MM.1S (cell line): ENCODE measurements at regions not wholly inside any gene's neighbourhood (a gene's known extent, or its start where the extent isn't known, plus 50 kb on each side); places are given as distances from the start of the nearest gene placed in this dataset.

ENCODE experiments used
- DNase-seq: peaks from one replicate; pipeline ENCODE4 v3.0.0-alpha.2; 2015
- H2AFZ ChIP-seq: fragments of 300-600 bp; sonication (generic); 2 replicates; pipeline ENCODE4 v1.6.0; 2016; ENCODE audit warnings: antibody characterized with exemption, low read length
- H3F3A ChIP-seq: fragments of 300-600 bp; sonication (generic); 2 replicates; pipeline ENCODE4 v1.6.1; 2016; ENCODE audit warnings: mild to moderate bottlenecking, antibody characterized with exemption, low read length, moderate library complexity, mixed read lengths; ENCODE audit not compliant: insufficient read depth
- H3K27ac ChIP-seq: fragments of 300-600 bp; sonication (generic); 2 replicates; pipeline ENCODE4 v1.5.1; 2016; ENCODE audit warnings: mild to moderate bottlenecking, low read length
- H3K27me3 ChIP-seq: fragments of 300-600 bp; sonication (generic); replicated peaks from 2 replicates; pipeline ENCODE4 v1.6.0; 2016; ENCODE audit warnings: low read length; ENCODE audit not compliant: insufficient read depth
- H3K36me3 ChIP-seq: fragments of 300-600 bp; sonication (generic); replicated peaks from 2 replicates; pipeline ENCODE4 v1.6.1; 2016; ENCODE audit warnings: mild to moderate bottlenecking, low read length, mixed read lengths; ENCODE audit not compliant: insufficient read depth
- H3K4me1 ChIP-seq: fragments of 300-600 bp; sonication (generic); 2 replicates; pipeline ENCODE4 v1.6.1; 2016; ENCODE audit warnings: low read length, mixed read lengths
- H3K4me2 ChIP-seq: fragments of 300-600 bp; sonication (generic); 2 replicates; pipeline ENCODE4 v1.6.0; 2016; ENCODE audit warnings: low read depth, low read length
- H3K4me3 ChIP-seq: fragments of 300-600 bp; sonication (generic); 2 replicates; pipeline ENCODE4 v1.5.1; 2016; ENCODE audit warnings: low read length, mixed read lengths
- H3K79me2 ChIP-seq: fragments of 300-600 bp; sonication (generic); 2 replicates; pipeline ENCODE4 v1.6.1; 2016; ENCODE audit warnings: mixed run types, low read length, mixed read lengths
- H3K9ac ChIP-seq: fragments of 300-600 bp; sonication (generic); 2 replicates; pipeline ENCODE4 v1.6.1; 2016; ENCODE audit warnings: low read length, mixed read lengths
- H3K9me2 ChIP-seq: fragments of 300-600 bp; sonication (generic); replicated peaks from 2 replicates; pipeline ENCODE4 v1.6.1; 2016; ENCODE audit warnings: mild to moderate bottlenecking, low read length, mixed read lengths; ENCODE audit not compliant: insufficient read depth
- H3K9me3 ChIP-seq: fragments of 300-600 bp; sonication (generic); replicated peaks from 2 replicates; pipeline ENCODE4 v1.6.1; 2016; ENCODE audit warnings: mild to moderate bottlenecking, low read length, mixed read lengths; ENCODE audit not compliant: insufficient read depth
- H4K20me1 ChIP-seq: fragments of 300-600 bp; sonication (generic); 2 replicates; pipeline ENCODE4 v1.6.1; 2016; ENCODE audit warnings: mild to moderate bottlenecking, low read length, moderate library complexity, mixed read lengths; ENCODE audit not compliant: insufficient read depth
- CTCF ChIP-seq: fragments of 300-600 bp; sonication (generic); IDR thresholded peaks from 2 replicates; pipeline ENCODE4 v1.5.1; 2016; ENCODE audit warnings: antibody characterized with exemption, low read length, mixed read lengths
- EZH2 ChIP-seq: fragments of 300-600 bp; sonication (generic); optimal IDR thresholded peaks from 2 replicates; pipeline ENCODE3; 2017; ENCODE audit warnings: low read depth, mild to moderate bottlenecking, antibody characterized with exemption, low read length, mixed read lengths
- EZH2phosphoT487 ChIP-seq: fragments of 300-600 bp; sonication (generic); IDR thresholded peaks from 2 replicates; pipeline ENCODE4 v1.6.1; 2018; ENCODE audit warnings: antibody characterized with exemption, low read length

- H3K27ac ChIP-seq: no peak overlapping the region
- no peak overlapping the region for H3K4me2 ChIP-seq
- no peak for DNase-seq
These were observed 172.9 kb upstream of the PRICKLE1 start for GRCh38 chr12:42762395-42762925.

GRCh38 chr12:42761601-42762350 is 172.2 kb upstream of the PRICKLE1 start:
- H3K27ac ChIP-seq: no peak overlapping the region
- no peaks in the 10 kb centered on the region for H3K4me1 ChIP-seq
- no peaks in the 10 kb centered on the region for H3K27me3 ChIP-seq
- no peak for TF ChIP-seq CTCF
- no peak for TF ChIP-seq EZH2
- no peak for TF ChIP-seq EZH2phosphoT487
- no peak for DNase-seq
- no peaks in the 10 kb centered on the region for H3K9me3 ChIP-seq
- no peak overlapping the region for H3K9ac ChIP-seq
- H3F3A ChIP-seq: no peaks in the 10 kb centered on the region
- no peaks in the 10 kb centered on the region for H3K9me2 ChIP-seq
- no peak overlapping the region for H3K4me2 ChIP-seq
- H3K79me2 ChIP-seq: no peaks in the 10 kb centered on the region
- H4K20me1 ChIP-seq: no peaks in the 10 kb centered on the region
- no peaks in the 10 kb centered on the region for H3K36me3 ChIP-seq
- H2AFZ ChIP-seq: no peak overlapping the region
- H3K4me3 ChIP-seq: no peak overlapping the region

More at GRCh38 chr12:42762395-42762925, 172.9 kb upstream of the PRICKLE1 start:
- no peaks in the 10 kb centered on the region for H3K9me2 ChIP-seq
- no peak overlapping the region for H3K9ac ChIP-seq
- H2AFZ ChIP-seq: no peak overlapping the region
- H3K4me1 ChIP-seq: no peaks in the 10 kb centered on the region
- TF ChIP-seq EZH2 (no peak), CTCF (no peak), EZH2phosphoT487 (no peak)
- no peaks in the 10 kb centered on the region for H3K9me3 ChIP-seq
- H3K4me3 ChIP-seq: no peak overlapping the region
- H3K79me2 ChIP-seq: no peaks in the 10 kb centered on the region
- no peaks in the 10 kb centered on the region for H3K36me3 ChIP-seq
- no peaks in the 10 kb centered on the region for H3F3A ChIP-seq
- no peaks in the 10 kb centered on the region for H4K20me1 ChIP-seq
- H3K27me3 ChIP-seq: no peaks in the 10 kb centered on the region

- Histone ChIP-seq H3K9me2 (no peaks in the 10 kb centered on the region), H3K27ac (no peak overlapping the region), H4K20me1 (no peaks in the 10 kb centered on the region), H3K36me3 (no peaks in the 10 kb centered on the region), H3K9ac (no peak overlapping the region), H3K4me3 (no peak overlapping the region), H3K4me1 (no peaks in the 10 kb centered on the region), H2AFZ (no peak overlapping the region), H3F3A (no peaks in the 10 kb centered on the region), H3K79me2 (no peaks in the 10 kb centered on the region), H3K27me3 (no peaks in the 10 kb centered on the region), H3K9me3 (no peaks in the 10 kb centered on the region), H3K4me2 (no peak overlapping the region)
- TF ChIP-seq EZH2phosphoT487 (no peak), EZH2 (no peak)
- DNase-seq: no peak
These were observed 171.5 kb upstream of the PRICKLE1 start for GRCh38 chr12:42761086-42761485.

- Histone ChIP-seq H3K9ac (no peak overlapping the region), H3F3A (no peaks in the 10 kb centered on the region), H3K4me3 (no peak overlapping the region), H2AFZ (no peak overlapping the region), H3K27ac (no peak overlapping the region), H3K27me3 (no peaks in the 10 kb centered on the region), H3K9me3 (no peaks in the 10 kb centered on the region), H3K36me3 (no peaks in the 10 kb centered on the region), H3K4me2 (no peak overlapping the region), H4K20me1 (no peaks in the 10 kb centered on the region), H3K9me2 (no peaks in the 10 kb centered on the region), H3K4me1 (no peaks in the 10 kb centered on the region), H3K79me2 (no peaks in the 10 kb centered on the region)
- TF ChIP-seq EZH2phosphoT487 (no peak), CTCF (no peak), EZH2 (no peak)
- DNase-seq: no peak
These were observed 171.0 kb upstream of the PRICKLE1 start for GRCh38 chr12:42760550-42760949.
